DMS153 (cell line): ENCODE measurements at regions not wholly inside any gene's neighbourhood (a gene's known extent, or its start where the extent isn't known, plus 50 kb on each side); places are given as distances from the start of the nearest gene placed in this dataset.
"Not testable (repeated sequence)": the region's sequence is repeated elsewhere in the genome, so short reads cannot be mapped to it uniquely, and the experiment has no call there.

ENCODE experiments used
- DNase-seq: peaks from one replicate; lab custom pipeline; 2025; lab: John Stamatoyannopoulos, UW

- no peak for DNase-seq
Observed at GRCh38 chr7:1300206-1300605, 67.5 kb downstream of the UNCX start.

- DNase-seq = no peak
Observed at GRCh38 chr7:1300636-1301035, 68.0 kb downstream of the UNCX start.

GRCh38 chr7:1301054-1301881 lies 68.6 kb downstream of the UNCX start:
- no peak for DNase-seq

- DNase-seq = no peak
Observed at GRCh38 chr7:1301882-1302251, 69.2 kb downstream of the UNCX start.

GRCh38 chr7:1302936-1303335 lies 70.3 kb downstream of the UNCX start:
- DNase-seq = no peak

- DNase-seq = not testable (repeated sequence)
Observed at GRCh38 chr7:1304011-1304410, 71.3 kb downstream of the UNCX start.

GRCh38 chr7:1305873-1306272 lies 73.2 kb downstream of the UNCX start:
- DNase-seq = no peak

GRCh38 chr7:1307828-1308227 lies 75.2 kb downstream of the UNCX start:
- DNase-seq = no peak

- no peak for DNase-seq
Observed at GRCh38 chr7:1309290-1309689, 76.6 kb downstream of the UNCX start.

- no peak for DNase-seq
Observed at GRCh38 chr7:1309996-1310395, 77.3 kb downstream of the UNCX start.

- DNase-seq = no peak
Observed at GRCh38 chr7:1310936-1311335, 78.3 kb downstream of the UNCX start.

GRCh38 chr7:1311406-1312135 lies 78.9 kb downstream of the UNCX start:
- DNase-seq = no peak

GRCh38 chr7:1312136-1313070 lies 79.7 kb downstream of the UNCX start:
- DNase-seq = no peak

- no peak for DNase-seq
Observed at GRCh38 chr7:1313613-1314012, 80.9 kb downstream of the UNCX start.

- no peak for DNase-seq
Observed at GRCh38 chr7:1314021-1314907, 81.6 kb downstream of the UNCX start.

- no peak for DNase-seq
Observed at GRCh38 chr7:1314908-1315450, 82.3 kb downstream of the UNCX start.

- DNase-seq = no peak
Observed at GRCh38 chr7:1316086-1316485, 83.4 kb downstream of the UNCX start.

- DNase-seq = no peak
Observed at GRCh38 chr7:1317646-1318045, 85.0 kb downstream of the UNCX start.

GRCh38 chr7:1318051-1318450 lies 85.4 kb downstream of the UNCX start:
- DNase-seq = no peak

GRCh38 chr7:1318661-1319060 lies 86.0 kb downstream of the UNCX start:
- no peak for DNase-seq

- DNase-seq = no peak
Observed at GRCh38 chr7:1320616-1321240, 88.1 kb downstream of the UNCX start.
